Endothelial cell of umbilical vein (primary cell): ENCODE measurements at regions not wholly inside any gene's neighbourhood (a gene's known extent, or its start where the extent isn't known, plus 50 kb on each side); places are given as distances from the start of the nearest gene placed in this dataset.

Source experiments
- EZH2 ChIP-seq: IDR thresholded peaks from 2 replicates; pipeline ENCODE4 v1.6.1; 2012; ENCODE audit warnings: borderline replicate concordance, low read depth, mild to moderate bottlenecking, moderate library complexity, low read length, inconsistent platforms; ENCODE audit not compliant: severe bottlenecking
- FOS ChIP-seq: IDR thresholded peaks from 2 replicates; pipeline ENCODE4 v1.6.1; 2011; ENCODE audit warnings: mild to moderate bottlenecking, low read length, moderate library complexity, borderline replicate concordance; ENCODE audit not compliant: insufficient read depth
- GATA2 ChIP-seq: IDR thresholded peaks from 2 replicates; pipeline ENCODE4 v1.7.0; 2011; ENCODE audit warnings: low read depth, mild to moderate bottlenecking, moderate library complexity, mixed read lengths, low read length; ENCODE audit not compliant: insufficient read length, insufficient read depth
- JUN ChIP-seq: IDR thresholded peaks from 2 replicates; pipeline ENCODE4 v1.6.1; 2011; ENCODE audit warnings: borderline replicate concordance, low read depth; ENCODE audit not compliant: insufficient read length, insufficient read depth
- MAX ChIP-seq: IDR thresholded peaks from 2 replicates; pipeline ENCODE4 v1.6.1; 2011; ENCODE audit not compliant: insufficient read depth, insufficient read length
- MYC ChIP-seq: IDR thresholded peaks from one replicate; pipeline ENCODE4 v1.6.1; 2011; ENCODE audit warnings: mild to moderate bottlenecking, low read depth, low read length
- POLR2A ChIP-seq: IDR thresholded peaks from 2 replicates; pipeline ENCODE4 v1.6.1; 2012; ENCODE audit warnings: low read depth, mild to moderate bottlenecking, control low read depth, low read length
- POLR2AphosphoS5 ChIP-seq: IDR thresholded peaks from 2 replicates; pipeline ENCODE4 v1.6.1; 2012; ENCODE audit warnings: low read depth, mild to moderate bottlenecking, control low read depth, low read length, moderate library complexity; ENCODE audit not compliant: insufficient read depth
- TF ChIP-seq, protein P1 (sequence below), 2 donors: IDR thresholded peaks; 1 replicate in 1 of 2; 2 replicates in 1 of 2; pipeline ENCODE4 v1.5.1; 2011; ENCODE audit warnings: low read length in 2 of 2, mild to moderate bottlenecking in 2 of 2, moderate library complexity in 2 of 2, control low read depth in 1 of 2, inconsistent platforms in 1 of 2, low read depth in 1 of 2; ENCODE audit not compliant: insufficient read depth in 1 of 2; ENCODE audit errors: extremely low read depth in 1 of 2

- TF ChIP-seq GATA2 (no peak), MAX (no peak), POLR2A (no peak), EZH2 (no peak), FOS (no peak), POLR2AphosphoS5 (no peak), MYC (no peak), JUN (no peak)
- TF ChIP-seq, protein P1, sequence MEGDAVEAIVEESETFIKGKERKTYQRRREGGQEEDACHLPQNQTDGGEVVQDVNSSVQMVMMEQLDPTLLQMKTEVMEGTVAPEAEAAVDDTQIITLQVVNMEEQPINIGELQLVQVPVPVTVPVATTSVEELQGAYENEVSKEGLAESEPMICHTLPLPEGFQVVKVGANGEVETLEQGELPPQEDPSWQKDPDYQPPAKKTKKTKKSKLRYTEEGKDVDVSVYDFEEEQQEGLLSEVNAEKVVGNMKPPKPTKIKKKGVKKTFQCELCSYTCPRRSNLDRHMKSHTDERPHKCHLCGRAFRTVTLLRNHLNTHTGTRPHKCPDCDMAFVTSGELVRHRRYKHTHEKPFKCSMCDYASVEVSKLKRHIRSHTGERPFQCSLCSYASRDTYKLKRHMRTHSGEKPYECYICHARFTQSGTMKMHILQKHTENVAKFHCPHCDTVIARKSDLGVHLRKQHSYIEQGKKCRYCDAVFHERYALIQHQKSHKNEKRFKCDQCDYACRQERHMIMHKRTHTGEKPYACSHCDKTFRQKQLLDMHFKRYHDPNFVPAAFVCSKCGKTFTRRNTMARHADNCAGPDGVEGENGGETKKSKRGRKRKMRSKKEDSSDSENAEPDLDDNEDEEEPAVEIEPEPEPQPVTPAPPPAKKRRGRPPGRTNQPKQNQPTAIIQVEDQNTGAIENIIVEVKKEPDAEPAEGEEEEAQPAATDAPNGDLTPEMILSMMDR (IDR thresholded peaks at IDR 0.05; ENCODE audit: extremely low read depth in 1 of 2, insufficient read depth in 1 of 2, low read depth in 1 of 2, low read length in 2 of 2), result no peak
Observed at GRCh38 chrX:124274438-124275181, 57.9 kb upstream of the TEX13D start.
